ENCODE measurements at regions not wholly inside any gene's neighbourhood (a gene's known extent, or its start where the extent isn't known, plus 50 kb on each side); places are given as distances from the start of the nearest gene placed in this dataset.

- WGBS (ENCODE audit: insufficient coverage) = 88% methylated on average over 1 of the region's 2 CpGs
- no peaks in the 10 kb centered on the region for H3K4me1 ChIP-seq (ENCODE audit: control insufficient read depth in 2 of 2, insufficient read depth in 2 of 2, low read length in 2 of 2)
- ChIA-PET POLR2A (no interaction called here), CTCF (no interaction called here)
- TF ChIP-seq EZH2 (IDR thresholded peaks at IDR 0.05; ENCODE audit: borderline replicate concordance, insufficient read depth, low read depth, low read length, poor library complexity, severe bottlenecking) (no peak), CTCF (IDR thresholded peaks at IDR 0.05) (no peak)
- Mint-ChIP-seq H3K9me3 (ENCODE audit: insufficient read depth) (no peaks in the 10 kb centered on the region), H3K4me3 (no peak overlapping the region), H3K4me1 (no peaks in the 10 kb centered on the region), H3K27me3 (no peaks in the 10 kb centered on the region), H3K27ac (no peak overlapping the region)
- no peak for DNase-seq
- H3K4me2 ChIP-seq (replicated peaks; ENCODE audit: low read depth, low read length, poor library complexity, severe bottlenecking) = no peak overlapping the region
- H3K9me3 ChIP-seq (ENCODE audit: control extremely low read depth in 1 of 3, control insufficient read depth in 2 of 3, insufficient read depth in 1 of 3, low read length in 2 of 3) = no peaks in the 10 kb centered on the region
- intact Hi-C loops (cut with micrococcal nuclease) = no loop called here
- H3K27me3 ChIP-seq (replicated peaks in 1 of 4; ENCODE audit: control extremely low read depth in 1 of 4, control insufficient read depth in 3 of 4, insufficient read depth in 4 of 4, low read length in 3 of 4) = no peaks in the 10 kb centered on the region
- no peak overlapping the region for H2AFZ ChIP-seq (ENCODE audit: insufficient read depth, low read depth, low read length, poor library complexity, severe bottlenecking)
- H3K9ac ChIP-seq (ENCODE audit: low read length) = no peak overlapping the region
- no peaks in the 10 kb centered on the region for H3K36me3 ChIP-seq (replicated peaks in 1 of 2; ENCODE audit: control extremely low read depth in 1 of 2, control insufficient read depth in 1 of 2, extremely low read depth in 1 of 2, insufficient read depth in 2 of 2, low read length in 1 of 2)
- H3K79me2 ChIP-seq (ENCODE audit: control insufficient read depth, insufficient read depth, low read length) = no peaks in the 10 kb centered on the region
- ATAC-seq (ENCODE audit: low read depth) = no peak
- H3K27ac ChIP-seq (ENCODE audit: low read length in 2 of 2) = no peak overlapping the region
- H4K20me1 ChIP-seq (ENCODE audit: control insufficient read depth, insufficient read depth, low read length, poor library complexity, severe bottlenecking) = no peaks in the 10 kb centered on the region
- H3K4me3 ChIP-seq (ENCODE audit: control extremely low read depth in 1 of 5, extremely low read depth in 1 of 5, insufficient read depth in 1 of 5, low read depth in 2 of 5, low read length in 4 of 5) = no peak overlapping the region
Measured at GRCh38 chr2:153068915-153069314, 350.5 kb downstream of the ARL6IP6 start.

GRCh38 chr2:153068052-153068451, 349.6 kb downstream of the ARL6IP6 start:
- TF ChIP-seq CTCF (IDR thresholded peaks at IDR 0.05) (no peak), EZH2 (IDR thresholded peaks at IDR 0.05; ENCODE audit: borderline replicate concordance, insufficient read depth, low read depth, low read length, poor library complexity, severe bottlenecking) (no peak)
- no peak overlapping the region for H3K27ac ChIP-seq (ENCODE audit: low read length in 2 of 2)
- H3K27me3 Mint-ChIP-seq = no peaks in the 10 kb centered on the region
- no peak overlapping the region for H2AFZ ChIP-seq (ENCODE audit: insufficient read depth, low read depth, low read length, poor library complexity, severe bottlenecking)
- WGBS (ENCODE audit: insufficient coverage) = no CpG with 5 or more reads among the region's 2 CpGs
- ChIA-PET POLR2A (no interaction called here), CTCF (no interaction called here)
- no peaks in the 10 kb centered on the region for H3K4me1 Mint-ChIP-seq
- no peak overlapping the region for H3K9ac ChIP-seq (ENCODE audit: low read length)
- DNase-seq = no peak
- H3K27ac Mint-ChIP-seq = no peak overlapping the region
- no peaks in the 10 kb centered on the region for H4K20me1 ChIP-seq (ENCODE audit: control insufficient read depth, insufficient read depth, low read length, poor library complexity, severe bottlenecking)
- no peaks in the 10 kb centered on the region for H3K36me3 ChIP-seq (replicated peaks in 1 of 2; ENCODE audit: control extremely low read depth in 1 of 2, control insufficient read depth in 1 of 2, extremely low read depth in 1 of 2, insufficient read depth in 2 of 2, low read length in 1 of 2)
- ATAC-seq (ENCODE audit: low read depth) = no peak
- H3K79me2 ChIP-seq (ENCODE audit: control insufficient read depth, insufficient read depth, low read length) = no peaks in the 10 kb centered on the region
- H3K4me3 ChIP-seq (ENCODE audit: control extremely low read depth in 1 of 5, extremely low read depth in 1 of 5, insufficient read depth in 1 of 5, low read depth in 2 of 5, low read length in 4 of 5) = no peak overlapping the region
- no peak overlapping the region for H3K4me2 ChIP-seq (replicated peaks; ENCODE audit: low read depth, low read length, poor library complexity, severe bottlenecking)
- no peaks in the 10 kb centered on the region for H3K4me1 ChIP-seq (ENCODE audit: control insufficient read depth in 2 of 2, insufficient read depth in 2 of 2, low read length in 2 of 2)
- H3K9me3 Mint-ChIP-seq (ENCODE audit: insufficient read depth) = no peaks in the 10 kb centered on the region
- intact Hi-C loops (cut with micrococcal nuclease) = no loop called here
- H3K27me3 ChIP-seq (replicated peaks in 1 of 4; ENCODE audit: control extremely low read depth in 1 of 4, control insufficient read depth in 3 of 4, insufficient read depth in 4 of 4, low read length in 3 of 4) = no peaks in the 10 kb centered on the region
- no peaks in the 10 kb centered on the region for H3K9me3 ChIP-seq (ENCODE audit: control extremely low read depth in 1 of 3, control insufficient read depth in 2 of 3, insufficient read depth in 1 of 3, low read length in 2 of 3)
- no peak overlapping the region for H3K4me3 Mint-ChIP-seq
